Suprapubic skin (tissue), 4 donors: ENCODE measurements at regions not wholly inside any gene's neighbourhood (a gene's known extent, or its start where the extent isn't known, plus 50 kb on each side); places are given as distances from the start of the nearest gene placed in this dataset.

ENCODE experiments used
- CTCF ChIP-seq, 2 donors: fragments of 200-600 bp in 1 of 2; fragments of 450-650 bp in 1 of 2; sonication (generic) in 1 of 2; IDR thresholded peaks; one replicate each; pipeline ENCODE4 v1.5.1; 2016 to 2019; ENCODE audit warnings: antibody characterized with exemption in 2 of 2, mild to moderate bottlenecking in 1 of 2, moderate library complexity in 1 of 2
- POLR2A ChIP-seq, 2 donors: fragments of 450-650 bp; IDR thresholded peaks; one replicate each; pipeline ENCODE4 v1.6.1; 2017; ENCODE audit warnings: antibody characterized with exemption in 2 of 2, mild to moderate bottlenecking in 2 of 2, moderate library complexity in 2 of 2
- POLR2AphosphoS5 ChIP-seq, 3 donors: sonication (generic); formaldehyde crosslinking; IDR thresholded peaks; one replicate each; pipeline ENCODE4 v1.6.1; 2017; ENCODE audit warnings: antibody characterized with exemption in 3 of 3

- no peak for TF ChIP-seq CTCF (IDR thresholded peaks at IDR 0.05)
- TF ChIP-seq POLR2AphosphoS5 (IDR thresholded peaks at IDR 0.05), result no peak
- no peak for TF ChIP-seq POLR2A (IDR thresholded peaks at IDR 0.05)
These were observed 103.3 kb downstream of the DLEU7 start for GRCh38 chr13:50740052-50740741.
